WERI-Rb-1 (cell line): ENCODE measurements at regions not wholly inside any gene's neighbourhood (a gene's known extent, or its start where the extent isn't known, plus 50 kb on each side); places are given as distances from the start of the nearest gene placed in this dataset.

ENCODE experiments used
- DNase-seq: peaks from one replicate; pipeline ENCODE4 v3.0.0-alpha.2; 2020
- H3K27ac ChIP-seq: fragments of 250-450 bp; sonication (Bioruptor Pico); 2 replicates; pipeline ENCODE4 v1.5.1; 2020; ENCODE audit warnings: mild to moderate bottlenecking, moderate library complexity
- H3K27me3 ChIP-seq: fragments of 250-450 bp; sonication (Bioruptor Pico); 2 replicates; pipeline ENCODE4 v1.5.1; 2021; ENCODE audit warnings: mild to moderate bottlenecking, low read depth, moderate library complexity; ENCODE audit not compliant: insufficient read depth, severe bottlenecking
- H3K36me3 ChIP-seq: fragments of 250-450 bp; sonication (Bioruptor Pico); 2 replicates; pipeline ENCODE4 v1.5.1; 2020; ENCODE audit warnings: mild to moderate bottlenecking, moderate library complexity
- H3K4me3 ChIP-seq: 2 replicates; pipeline ENCODE4 v1.5.1; 2011; ENCODE audit warnings: low read depth, mild to moderate bottlenecking, control low read depth, low read length
- H3K9me3 ChIP-seq: fragments of 250-450 bp; sonication (Bioruptor Pico); 2 replicates; pipeline ENCODE4 v1.5.1; 2021; ENCODE audit warnings: mild to moderate bottlenecking, moderate library complexity; ENCODE audit not compliant: severe bottlenecking
- TF ChIP-seq, protein P1 (sequence below): IDR thresholded peaks from 2 replicates; pipeline ENCODE4 v1.5.1; 2011; ENCODE audit warnings: low read depth, mild to moderate bottlenecking, control low read depth, inconsistent platforms, low read length

- H3K4me3 ChIP-seq, result no peak overlapping the region
- H3K9me3 ChIP-seq, result no peaks in the 10 kb centered on the region
- H3K36me3 ChIP-seq, result no peaks in the 10 kb centered on the region
- TF ChIP-seq, protein P1, sequence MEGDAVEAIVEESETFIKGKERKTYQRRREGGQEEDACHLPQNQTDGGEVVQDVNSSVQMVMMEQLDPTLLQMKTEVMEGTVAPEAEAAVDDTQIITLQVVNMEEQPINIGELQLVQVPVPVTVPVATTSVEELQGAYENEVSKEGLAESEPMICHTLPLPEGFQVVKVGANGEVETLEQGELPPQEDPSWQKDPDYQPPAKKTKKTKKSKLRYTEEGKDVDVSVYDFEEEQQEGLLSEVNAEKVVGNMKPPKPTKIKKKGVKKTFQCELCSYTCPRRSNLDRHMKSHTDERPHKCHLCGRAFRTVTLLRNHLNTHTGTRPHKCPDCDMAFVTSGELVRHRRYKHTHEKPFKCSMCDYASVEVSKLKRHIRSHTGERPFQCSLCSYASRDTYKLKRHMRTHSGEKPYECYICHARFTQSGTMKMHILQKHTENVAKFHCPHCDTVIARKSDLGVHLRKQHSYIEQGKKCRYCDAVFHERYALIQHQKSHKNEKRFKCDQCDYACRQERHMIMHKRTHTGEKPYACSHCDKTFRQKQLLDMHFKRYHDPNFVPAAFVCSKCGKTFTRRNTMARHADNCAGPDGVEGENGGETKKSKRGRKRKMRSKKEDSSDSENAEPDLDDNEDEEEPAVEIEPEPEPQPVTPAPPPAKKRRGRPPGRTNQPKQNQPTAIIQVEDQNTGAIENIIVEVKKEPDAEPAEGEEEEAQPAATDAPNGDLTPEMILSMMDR, result no peak
- no peaks in the 10 kb centered on the region for H3K27me3 ChIP-seq
- no peak for DNase-seq
- no peak overlapping the region for H3K27ac ChIP-seq
Observed at GRCh38 chr3:90040554-90040953, 933.1 kb downstream of the EPHA3 start.

DNA sequence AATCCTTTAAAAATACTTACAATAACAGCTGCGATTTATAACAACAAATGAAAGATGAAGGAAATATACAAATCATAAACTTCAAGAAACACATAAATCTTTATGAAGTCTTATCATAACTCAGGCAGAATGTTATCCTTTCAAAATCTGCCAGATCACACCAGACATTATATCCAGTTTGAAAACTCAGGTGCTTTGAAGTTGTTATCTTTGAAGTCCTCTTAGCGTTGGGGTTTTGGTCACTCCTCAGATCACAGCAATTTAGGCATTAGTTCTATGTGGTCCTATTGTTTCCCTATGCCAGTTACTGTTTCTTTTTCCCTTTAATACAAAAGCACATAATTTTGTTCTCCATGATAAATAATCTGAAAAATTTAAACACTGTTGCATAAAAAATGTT lies 934.6 kb downstream of the EPHA3 start:
- no peak for DNase-seq
- Histone ChIP-seq H3K9me3 (no peaks in the 10 kb centered on the region), H3K4me3 (no peak overlapping the region), H3K27me3 (no peaks in the 10 kb centered on the region), H3K27ac (no peak overlapping the region), H3K36me3 (no peaks in the 10 kb centered on the region)
- TF ChIP-seq, protein P1, result no peak

- no peak overlapping the region for H3K27ac ChIP-seq
- no peaks in the 10 kb centered on the region for H3K27me3 ChIP-seq
- no peak for DNase-seq
- TF ChIP-seq, protein P1, result no peak
- no peaks in the 10 kb centered on the region for H3K9me3 ChIP-seq
- no peaks in the 10 kb centered on the region for H3K36me3 ChIP-seq
- H3K4me3 ChIP-seq, result no peak overlapping the region
Observed at GRCh38 chr3:90043287-90043686, 935.9 kb downstream of the EPHA3 start.

GRCh38 chr3:90044084-90044816 lies 936.8 kb downstream of the EPHA3 start:
- Histone ChIP-seq H3K9me3 (no peaks in the 10 kb centered on the region), H3K27ac (no peak overlapping the region), H3K27me3 (no peaks in the 10 kb centered on the region), H3K4me3 (no peak overlapping the region), H3K36me3 (no peaks in the 10 kb centered on the region)
- TF ChIP-seq, protein P1, result no peak
- no peak for DNase-seq

GRCh38 chr3:90052425-90052950 lies 945.1 kb downstream of the EPHA3 start:
- DNase-seq, result no peak
- Histone ChIP-seq H3K27me3 (no peaks in the 10 kb centered on the region), H3K4me3 (no peak overlapping the region), H3K36me3 (no peaks in the 10 kb centered on the region), H3K9me3 (no peaks in the 10 kb centered on the region), H3K27ac (no peak overlapping the region)
- TF ChIP-seq, protein P1, result no peak

DNA sequence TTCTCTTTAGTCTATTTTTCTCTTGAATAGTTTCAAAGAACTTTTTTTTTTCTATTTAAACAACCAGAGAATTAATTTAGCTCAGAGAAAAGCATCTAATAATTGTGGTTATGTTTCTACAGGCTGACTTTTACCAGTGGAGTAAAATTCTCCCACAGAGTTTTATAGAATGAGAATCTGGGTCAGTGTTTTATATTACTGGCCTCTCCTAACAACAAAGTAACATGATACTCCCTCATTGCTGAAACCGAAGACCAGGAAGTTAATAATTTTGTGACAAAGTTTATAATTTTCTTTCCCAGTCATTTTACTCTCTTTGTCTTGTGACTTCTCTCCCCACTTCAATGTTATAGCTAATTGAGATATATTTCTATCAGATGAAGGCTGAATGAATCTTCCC lies 946.9 kb downstream of the EPHA3 start:
- H3K36me3 ChIP-seq, result no peaks in the 10 kb centered on the region
- H3K9me3 ChIP-seq, result no peaks in the 10 kb centered on the region
- TF ChIP-seq, protein P1, result no peak
- no peak for DNase-seq
- no peak overlapping the region for H3K27ac ChIP-seq
- no peak overlapping the region for H3K4me3 ChIP-seq
- H3K27me3 ChIP-seq, result no peaks in the 10 kb centered on the region
